Neural cell (in vitro differentiated cells): ENCODE measurements at regions not wholly inside any gene's neighbourhood (a gene's known extent, or its start where the extent isn't known, plus 50 kb on each side); places are given as distances from the start of the nearest gene placed in this dataset.
"Not testable (repeated sequence)": the region's sequence is repeated elsewhere in the genome, so short reads cannot be mapped to it uniquely, and the experiment has no call there.

Experiments
- H2AFZ ChIP-seq: fragments of 200-600, 300-800 bp; sonication (generic), shearing (Covaris generic); 2 replicates; pipeline ENCODE4 v1.6.0; 2014; ENCODE audit warnings: low read depth, mild to moderate bottlenecking, antibody characterized with exemption, low read length, moderate library complexity
- H3F3A ChIP-seq: fragments of 200-600 bp; shearing (Covaris generic); 2 replicates; pipeline ENCODE4 v1.6.1; 2016; ENCODE audit warnings: mild to moderate bottlenecking, moderate library complexity, mixed read lengths, antibody characterized with exemption, low read length; ENCODE audit not compliant: insufficient read depth, poor library complexity, severe bottlenecking
- H3K27ac ChIP-seq: fragments of 200-600, 300-800 bp; sonication (generic), shearing (Covaris generic); 2 replicates; pipeline ENCODE4 v1.5.1; 2014; ENCODE audit warnings: mild to moderate bottlenecking, low read length, moderate library complexity
- H3K27me3 ChIP-seq: fragments of 300-800, 200-600 bp; sonication (generic), shearing (Covaris generic); 2 replicates; pipeline ENCODE4 v1.6.0; 2014; ENCODE audit warnings: mild to moderate bottlenecking, low read depth, low read length, moderate library complexity; ENCODE audit not compliant: insufficient read depth
- H3K36me3 ChIP-seq: fragments of 300-800, 200-600 bp; sonication (generic), shearing (Covaris generic); 2 replicates; pipeline ENCODE4 v1.5.1; 2014; ENCODE audit warnings: mild to moderate bottlenecking, antibody characterized with exemption, low read length, moderate library complexity; ENCODE audit not compliant: insufficient read depth
- H3K4me2 ChIP-seq: fragments of 300-800, 200-600 bp; sonication (generic), shearing (Covaris generic); 2 replicates; pipeline ENCODE4 v1.6.0; 2014; ENCODE audit warnings: mild to moderate bottlenecking, low read length
- H3K4me3 ChIP-seq: fragments of 300-800, 200-600 bp; sonication (generic), shearing (Covaris generic); 2 replicates; pipeline ENCODE4 v1.5.1; 2014; ENCODE audit warnings: mild to moderate bottlenecking, low read length, moderate library complexity
- H3K79me2 ChIP-seq: fragments of 200-600 bp; shearing (Covaris generic); replicated peaks from 2 replicates; pipeline ENCODE4 v1.6.0; 2014; ENCODE audit warnings: mild to moderate bottlenecking, low read length, moderate library complexity; ENCODE audit not compliant: insufficient read depth
- H3K9ac ChIP-seq: fragments of 300-800, 200-600 bp; sonication (generic), shearing (Covaris generic); 2 replicates; pipeline ENCODE4 v1.6.1; 2016; ENCODE audit warnings: mild to moderate bottlenecking, low read length, mixed read lengths
- H3K9me2 ChIP-seq: fragments of 200-600 bp; shearing (Covaris generic); 2 replicates; pipeline ENCODE4 v1.6.1; 2016; ENCODE audit warnings: mild to moderate bottlenecking, low read length, mixed read lengths; ENCODE audit not compliant: insufficient read depth
- H3K9me3 ChIP-seq: fragments of 200-600, 300-800 bp; sonication (generic), shearing (Covaris generic); 2 replicates; pipeline ENCODE4 v1.6.1; 2016; ENCODE audit warnings: mild to moderate bottlenecking, mixed run types, low read length, moderate library complexity, mixed read lengths
- H4K20me1 ChIP-seq: fragments of 200-600 bp; shearing (Covaris generic); 2 replicates; pipeline ENCODE4 v1.6.1; 2016; ENCODE audit warnings: mild to moderate bottlenecking, mixed run types; ENCODE audit not compliant: insufficient read depth
- EP300 ChIP-seq: fragments of 450-650 bp; conservative IDR thresholded peaks from 2 replicates; pipeline ENCODE4 v1.6.1; 2014; ENCODE audit warnings: antibody characterized with exemption, mild to moderate bottlenecking, moderate library complexity; ENCODE audit not compliant: poor library complexity, severe bottlenecking
- EZH2 ChIP-seq: fragments of 200-600, 300-800 bp; shearing (Covaris generic), sonication (generic); IDR thresholded peaks from 2 replicates; pipeline ENCODE4 v1.6.1; 2014; ENCODE audit warnings: antibody characterized with exemption, low read length, borderline replicate concordance, mild to moderate bottlenecking; ENCODE audit not compliant: insufficient read depth, poor library complexity, severe bottlenecking
- MXI1 ChIP-seq: fragments of 450-650 bp; conservative IDR thresholded peaks from 2 replicates; pipeline ENCODE4 v1.6.1; 2014; ENCODE audit warnings: antibody characterized with exemption, mild to moderate bottlenecking; ENCODE audit not compliant: poor library complexity, severe bottlenecking
- POLR2AphosphoS5 ChIP-seq: IDR thresholded peaks from 2 replicates; pipeline ENCODE4 v1.6.1; 2012
- RAD21 ChIP-seq: fragments of 450-650 bp; conservative IDR thresholded peaks from 2 replicates; pipeline ENCODE4 v1.6.1; 2014; ENCODE audit warnings: antibody characterized with exemption, mild to moderate bottlenecking, moderate library complexity
- SMC3 ChIP-seq: fragments of 450-650 bp; conservative IDR thresholded peaks from 2 replicates; pipeline ENCODE4 v1.6.1; 2014; ENCODE audit warnings: antibody characterized with exemption, mild to moderate bottlenecking, moderate library complexity; ENCODE audit not compliant: poor library complexity
- TAF1 ChIP-seq: IDR thresholded peaks from 2 replicates; pipeline ENCODE4 v1.6.1; 2012; ENCODE audit warnings: low read depth
- TF ChIP-seq, protein P1 (sequence below): fragments of 450-650 bp; IDR thresholded peaks from 2 replicates; pipeline ENCODE4 v1.5.1; 2014; ENCODE audit warnings: antibody characterized with exemption, mild to moderate bottlenecking, moderate library complexity; ENCODE audit not compliant: poor library complexity, severe bottlenecking
- TF ChIP-seq, protein P2 (sequence below): IDR thresholded peaks from 2 replicates; pipeline ENCODE4 v1.6.1; 2012; ENCODE audit warnings: borderline replicate concordance

DNA sequence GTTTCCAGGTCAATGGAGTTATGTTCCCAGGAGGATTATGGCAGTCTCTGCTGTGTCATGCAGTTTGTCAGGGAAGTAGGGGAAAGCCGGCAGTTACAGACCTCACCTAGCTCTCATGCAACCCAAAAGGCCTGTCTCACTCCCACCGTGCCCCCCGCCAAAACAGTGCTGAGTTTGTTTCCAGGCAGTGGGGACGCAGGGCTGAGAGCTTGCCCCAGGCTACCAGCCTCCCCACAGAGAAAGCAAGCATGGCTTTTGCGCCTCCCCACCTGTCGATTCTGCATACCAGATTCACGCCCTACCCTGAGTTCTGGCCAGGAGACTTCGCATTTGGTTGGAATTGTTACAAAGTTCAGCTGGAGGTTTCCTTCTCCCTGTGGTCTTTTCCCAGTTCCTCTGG lies 383.9 kb downstream of the PCDH11X start:
- H3K79me2 ChIP-seq, H3K4me3 ChIP-seq, H3K9me3 ChIP-seq, H3K4me2 ChIP-seq, H3K36me3 ChIP-seq, H3F3A ChIP-seq, H3K9me2 ChIP-seq, H3K9ac ChIP-seq, H2AFZ ChIP-seq, H4K20me1 ChIP-seq, H3K27me3 ChIP-seq, H3K27ac ChIP-seq: not testable (repeated sequence)

DNA sequence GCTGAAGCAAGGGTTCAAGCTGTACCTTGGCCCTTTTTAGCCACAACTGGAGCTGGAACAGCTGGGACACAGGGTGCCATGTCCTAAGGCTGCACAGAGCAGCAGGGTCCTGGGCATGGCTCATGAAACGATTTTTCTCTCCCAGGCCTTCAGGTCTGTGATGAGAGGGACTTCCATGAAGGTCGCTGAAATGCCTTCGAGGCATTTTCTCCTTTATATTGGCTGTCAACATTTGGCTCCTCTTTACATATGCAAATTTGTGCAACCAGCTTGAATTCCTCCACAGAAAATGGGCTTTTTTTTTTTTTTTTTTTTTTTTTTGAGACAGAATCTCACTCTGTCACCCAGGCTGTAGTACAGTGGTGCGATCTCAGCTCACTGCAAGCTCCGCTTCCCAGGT lies 430.8 kb downstream of the PCDH11X start:
- no peaks in the 10 kb centered on the region for H3F3A ChIP-seq
- TF ChIP-seq RAD21 (no peak), EZH2 (no peak), POLR2AphosphoS5 (no peak), MXI1 (no peak), EP300 (no peak), SMC3 (no peak), TAF1 (no peak)
- TF ChIP-seq, protein P1, sequence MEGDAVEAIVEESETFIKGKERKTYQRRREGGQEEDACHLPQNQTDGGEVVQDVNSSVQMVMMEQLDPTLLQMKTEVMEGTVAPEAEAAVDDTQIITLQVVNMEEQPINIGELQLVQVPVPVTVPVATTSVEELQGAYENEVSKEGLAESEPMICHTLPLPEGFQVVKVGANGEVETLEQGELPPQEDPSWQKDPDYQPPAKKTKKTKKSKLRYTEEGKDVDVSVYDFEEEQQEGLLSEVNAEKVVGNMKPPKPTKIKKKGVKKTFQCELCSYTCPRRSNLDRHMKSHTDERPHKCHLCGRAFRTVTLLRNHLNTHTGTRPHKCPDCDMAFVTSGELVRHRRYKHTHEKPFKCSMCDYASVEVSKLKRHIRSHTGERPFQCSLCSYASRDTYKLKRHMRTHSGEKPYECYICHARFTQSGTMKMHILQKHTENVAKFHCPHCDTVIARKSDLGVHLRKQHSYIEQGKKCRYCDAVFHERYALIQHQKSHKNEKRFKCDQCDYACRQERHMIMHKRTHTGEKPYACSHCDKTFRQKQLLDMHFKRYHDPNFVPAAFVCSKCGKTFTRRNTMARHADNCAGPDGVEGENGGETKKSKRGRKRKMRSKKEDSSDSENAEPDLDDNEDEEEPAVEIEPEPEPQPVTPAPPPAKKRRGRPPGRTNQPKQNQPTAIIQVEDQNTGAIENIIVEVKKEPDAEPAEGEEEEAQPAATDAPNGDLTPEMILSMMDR = no peak
- TF ChIP-seq, protein P2, sequence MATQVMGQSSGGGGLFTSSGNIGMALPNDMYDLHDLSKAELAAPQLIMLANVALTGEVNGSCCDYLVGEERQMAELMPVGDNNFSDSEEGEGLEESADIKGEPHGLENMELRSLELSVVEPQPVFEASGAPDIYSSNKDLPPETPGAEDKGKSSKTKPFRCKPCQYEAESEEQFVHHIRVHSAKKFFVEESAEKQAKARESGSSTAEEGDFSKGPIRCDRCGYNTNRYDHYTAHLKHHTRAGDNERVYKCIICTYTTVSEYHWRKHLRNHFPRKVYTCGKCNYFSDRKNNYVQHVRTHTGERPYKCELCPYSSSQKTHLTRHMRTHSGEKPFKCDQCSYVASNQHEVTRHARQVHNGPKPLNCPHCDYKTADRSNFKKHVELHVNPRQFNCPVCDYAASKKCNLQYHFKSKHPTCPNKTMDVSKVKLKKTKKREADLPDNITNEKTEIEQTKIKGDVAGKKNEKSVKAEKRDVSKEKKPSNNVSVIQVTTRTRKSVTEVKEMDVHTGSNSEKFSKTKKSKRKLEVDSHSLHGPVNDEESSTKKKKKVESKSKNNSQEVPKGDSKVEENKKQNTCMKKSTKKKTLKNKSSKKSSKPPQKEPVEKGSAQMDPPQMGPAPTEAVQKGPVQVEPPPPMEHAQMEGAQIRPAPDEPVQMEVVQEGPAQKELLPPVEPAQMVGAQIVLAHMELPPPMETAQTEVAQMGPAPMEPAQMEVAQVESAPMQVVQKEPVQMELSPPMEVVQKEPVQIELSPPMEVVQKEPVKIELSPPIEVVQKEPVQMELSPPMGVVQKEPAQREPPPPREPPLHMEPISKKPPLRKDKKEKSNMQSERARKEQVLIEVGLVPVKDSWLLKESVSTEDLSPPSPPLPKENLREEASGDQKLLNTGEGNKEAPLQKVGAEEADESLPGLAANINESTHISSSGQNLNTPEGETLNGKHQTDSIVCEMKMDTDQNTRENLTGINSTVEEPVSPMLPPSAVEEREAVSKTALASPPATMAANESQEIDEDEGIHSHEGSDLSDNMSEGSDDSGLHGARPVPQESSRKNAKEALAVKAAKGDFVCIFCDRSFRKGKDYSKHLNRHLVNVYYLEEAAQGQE = no peak
- H3K27me3 ChIP-seq = no peaks in the 10 kb centered on the region
- H3K36me3 ChIP-seq = no peaks in the 10 kb centered on the region
- no peak overlapping the region for H3K4me3 ChIP-seq
- no peaks in the 10 kb centered on the region for H4K20me1 ChIP-seq
- no peaks in the 10 kb centered on the region for H3K9me3 ChIP-seq
- H3K79me2 ChIP-seq = no peaks in the 10 kb centered on the region
- H3K4me2 ChIP-seq = no peak overlapping the region
- H3K9me2 ChIP-seq = no peaks in the 10 kb centered on the region
- no peak overlapping the region for H2AFZ ChIP-seq
- no peak overlapping the region for H3K9ac ChIP-seq
- no peak overlapping the region for H3K27ac ChIP-seq

DNA sequence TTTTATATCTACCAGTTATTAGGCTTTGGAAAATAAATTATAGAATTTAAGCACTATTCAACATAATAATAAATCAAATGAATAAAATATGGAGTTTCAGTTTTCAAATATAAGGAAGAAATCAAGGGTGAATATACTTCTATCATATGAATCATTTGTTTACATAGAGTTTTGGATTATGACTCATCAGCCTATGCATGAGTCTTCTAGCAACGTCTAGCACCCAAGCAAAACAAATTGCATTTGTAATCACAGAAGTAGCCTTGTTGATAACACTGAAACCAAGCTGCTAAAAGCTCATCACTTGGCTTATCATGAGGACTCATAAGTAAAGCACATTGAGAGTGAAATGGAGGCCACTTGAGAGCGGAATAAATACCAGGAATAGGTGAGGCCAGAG lies 434.6 kb downstream of the PCDH11X start:
- H2AFZ ChIP-seq = no peak overlapping the region
- H3K36me3 ChIP-seq = no peaks in the 10 kb centered on the region
- no peak overlapping the region for H3K4me3 ChIP-seq
- H3F3A ChIP-seq = no peaks in the 10 kb centered on the region
- H3K9me3 ChIP-seq = no peaks in the 10 kb centered on the region
- no peaks in the 10 kb centered on the region for H3K9me2 ChIP-seq
- H3K27me3 ChIP-seq = no peaks in the 10 kb centered on the region
- TF ChIP-seq SMC3 (no peak), MXI1 (no peak), RAD21 (no peak)
- H3K79me2 ChIP-seq = no peaks in the 10 kb centered on the region
- no peak overlapping the region for H3K9ac ChIP-seq
- no peak overlapping the region for H3K4me2 ChIP-seq
- H4K20me1 ChIP-seq = no peaks in the 10 kb centered on the region
- H3K27ac ChIP-seq = no peak overlapping the region

DNA sequence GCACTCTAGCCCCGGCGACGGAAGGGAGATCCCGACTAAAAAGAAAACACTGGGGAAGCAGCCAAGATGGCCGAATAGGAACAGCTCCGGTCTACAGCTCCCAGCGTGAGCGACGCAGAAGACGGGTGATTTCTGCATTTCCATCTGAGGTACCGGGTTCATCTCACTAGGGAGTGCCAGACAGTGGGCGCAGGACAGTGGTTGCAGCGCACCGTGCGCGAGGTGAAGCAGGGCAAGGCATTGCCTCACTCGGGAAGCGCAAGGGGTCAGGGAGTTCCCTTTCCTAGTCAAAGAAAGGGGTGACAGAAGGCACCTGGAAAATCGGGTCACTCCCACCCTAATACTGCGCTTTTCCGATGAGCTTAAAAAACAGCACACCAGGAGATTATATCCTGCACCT lies 435.8 kb downstream of the PCDH11X start:
- H2AFZ ChIP-seq, H3K27me3 ChIP-seq, H3K9ac ChIP-seq, H3K9me2 ChIP-seq, H3K79me2 ChIP-seq, H3K27ac ChIP-seq, H4K20me1 ChIP-seq, H3K9me3 ChIP-seq, H3K36me3 ChIP-seq, H3F3A ChIP-seq, H3K4me2 ChIP-seq, H3K4me3 ChIP-seq: not testable (repeated sequence)
